ENCODE measurements at regions not wholly inside any gene's neighbourhood (a gene's known extent, or its start where the extent isn't known, plus 50 kb on each side); places are given as distances from the start of the nearest gene placed in this dataset.

GRCh38 chr5:26498972-26499371 lies 539.4 kb downstream of the CDH9 start:
- TF ChIP-seq POLR2A (IDR thresholded peaks at IDR 0.05; ENCODE audit: low read depth, low read length) (no peak), POLR2AphosphoS5 (IDR thresholded peaks at IDR 0.05; ENCODE audit: low read depth, low read length) (no peak)
